Spleen (tissue), 11 donors: ENCODE measurements at regions not wholly inside any gene's neighbourhood (a gene's known extent, or its start where the extent isn't known, plus 50 kb on each side); places are given as distances from the start of the nearest gene placed in this dataset.

Experiments used
- DNase-seq: peaks from one replicate; pipeline ENCODE4 v3.0.0-alpha.2; 2020
- H3K27ac ChIP-seq, 8 donors: fragments of 200-600 bp; sonication (generic) in 7 of 8; 1 replicate in 4 of 8; 2 replicates in 4 of 8; pipeline versions ENCODE4 v1.5.0 to v1.8.0; 2016 to 2021; ENCODE audit warnings: inconsistent platforms in 4 of 8, mild to moderate bottlenecking in 4 of 8, moderate library complexity in 1 of 8
- H3K27me3 ChIP-seq, 7 donors: fragments of 200-600 bp; sonication (generic) in 6 of 7; replicated peaks in 1 of 7; 1 replicate in 4 of 7; 2 replicates in 3 of 7; pipeline versions ENCODE4 v1.5.0 to v1.8.0; 2016 to 2021; ENCODE audit warnings: inconsistent platforms in 3 of 7, mild to moderate bottlenecking in 1 of 7
- H3K36me3 ChIP-seq, 6 donors: fragments of 200-600 bp; sonication (generic) in 5 of 6; 1 replicate in 4 of 6; 2 replicates in 2 of 6; pipeline versions ENCODE4 v1.5.0 to v1.8.0; 2016 to 2021; ENCODE audit warnings: inconsistent platforms in 2 of 6
- H3K4me1 ChIP-seq, 6 donors: fragments of 200-600 bp; sonication (generic) in 5 of 6; 1 replicate in 3 of 6; 2 replicates in 3 of 6; pipeline versions ENCODE4 v1.5.0 to v1.8.0; 2016 to 2021; ENCODE audit warnings: inconsistent platforms in 3 of 6
- H3K4me3 ChIP-seq, 8 donors: fragments of 200-600 bp; sonication (generic) in 7 of 8; 1 replicate in 4 of 8; 2 replicates in 4 of 8; pipeline versions ENCODE4 v1.5.0 to v1.8.0; 2016 to 2021; ENCODE audit warnings: inconsistent platforms in 4 of 8, mild to moderate bottlenecking in 4 of 8, moderate library complexity in 2 of 8
- H3K9me3 ChIP-seq, 8 donors: fragments of 200-600 bp; sonication (generic) in 7 of 8; 1 replicate in 4 of 8; 2 replicates in 4 of 8; pipeline versions ENCODE4 v1.5.0 to v1.8.0; 2016 to 2021; ENCODE audit warnings: inconsistent platforms in 4 of 8
- POLR2A ChIP-seq, 3 donors: fragments of 450-650 bp; IDR thresholded peaks; one replicate each; pipeline ENCODE4 v1.5.1; 2017; ENCODE audit warnings: antibody characterized with exemption in 3 of 3, mild to moderate bottlenecking in 1 of 3
- POLR2AphosphoS5 ChIP-seq, 3 donors: sonication (generic); formaldehyde crosslinking; IDR thresholded peaks; one replicate each; pipeline ENCODE4 v1.5.1; 2017; ENCODE audit warnings: antibody characterized with exemption in 3 of 3
- WGBS, 5 donors: extraction: QIAGEN DNeasy Blood & Tissue Kit in 3 of 5; methylation state at CpG; one replicate each; pipeline versions ENCODE4 v1.1.5 to v1.1.7; 2013 to 2018; 5-methylcytosine and 5-hydroxymethylcytosine counted together
- intact Hi-C: fragments of 100-400 bp; cut with DNase I; formaldehyde crosslinking; loops from one replicate; pipeline ENCODE4 v1.15.0; 2023; ENCODE audit warnings: low total_unique reads
- TF ChIP-seq, protein P1 (sequence below), 11 experiments: fragments of 200-600 bp in 7 of 11; fragments of 450-650 bp in 4 of 11; sonication (generic) in 4 of 11; IDR thresholded peaks in 8 of 11; conservative IDR thresholded peaks in 3 of 11; 1 replicate in 7 of 11; 2 replicates in 4 of 11; pipeline versions ENCODE4 v1.4.0 to v1.8.0; 2016 to 2021; ENCODE audit warnings: antibody characterized with exemption in 11 of 11, inconsistent platforms in 4 of 11, mild to moderate bottlenecking in 1 of 11
- donor health status: healthy with polysubstance abuse.
- donor health status: DM: no; HTN: no; CAD: no; lungs with moderate emphysema.
- donor health status: DM: no; HTN: no; CAD: no.
- donor health status: Bipolar disorder and iron deficiency.
- donor health status: healthy.
- donor health status: DM: no; HTN: no; CAD: no.
- donor health status: DM: yes; HTN: yes; CAD: no.

GRCh38 chr3:16114429-16114828, 60.1 kb upstream of the GALNT15 start:
- Histone ChIP-seq H3K27ac (peak overlapping the region in 6 of 8 donors; percentile 61 to 79 (median 71)), H3K27me3 (no peaks in the 10 kb centered on the region), H3K4me3 (no peak overlapping the region), H3K4me1 (no peaks in the 10 kb centered on the region), H3K36me3 (no peaks in the 10 kb centered on the region), H3K9me3 (peaks cover 0 to 11% (median 0%) of the 10 kb centered on the region in 8 donors)
- intact Hi-C loops = loop anchor here (5.0 kb wide), 1 partner anchor 62 kb away; no protein-coding TSS in a partner anchor
- no peak for DNase-seq
- 70 to 90% (median 80%) methylated on average over 2 of the region's 2 CpGs for WGBS, 5 donors
- TF ChIP-seq, protein P1, sequence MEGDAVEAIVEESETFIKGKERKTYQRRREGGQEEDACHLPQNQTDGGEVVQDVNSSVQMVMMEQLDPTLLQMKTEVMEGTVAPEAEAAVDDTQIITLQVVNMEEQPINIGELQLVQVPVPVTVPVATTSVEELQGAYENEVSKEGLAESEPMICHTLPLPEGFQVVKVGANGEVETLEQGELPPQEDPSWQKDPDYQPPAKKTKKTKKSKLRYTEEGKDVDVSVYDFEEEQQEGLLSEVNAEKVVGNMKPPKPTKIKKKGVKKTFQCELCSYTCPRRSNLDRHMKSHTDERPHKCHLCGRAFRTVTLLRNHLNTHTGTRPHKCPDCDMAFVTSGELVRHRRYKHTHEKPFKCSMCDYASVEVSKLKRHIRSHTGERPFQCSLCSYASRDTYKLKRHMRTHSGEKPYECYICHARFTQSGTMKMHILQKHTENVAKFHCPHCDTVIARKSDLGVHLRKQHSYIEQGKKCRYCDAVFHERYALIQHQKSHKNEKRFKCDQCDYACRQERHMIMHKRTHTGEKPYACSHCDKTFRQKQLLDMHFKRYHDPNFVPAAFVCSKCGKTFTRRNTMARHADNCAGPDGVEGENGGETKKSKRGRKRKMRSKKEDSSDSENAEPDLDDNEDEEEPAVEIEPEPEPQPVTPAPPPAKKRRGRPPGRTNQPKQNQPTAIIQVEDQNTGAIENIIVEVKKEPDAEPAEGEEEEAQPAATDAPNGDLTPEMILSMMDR (IDR thresholded peaks at IDR 0.05 in 8 of 11, conservative IDR thresholded peaks at IDR 0.05 in 3 of 11) = no peak
- no peak for TF ChIP-seq POLR2AphosphoS5 (IDR thresholded peaks at IDR 0.05)
- TF ChIP-seq POLR2A (IDR thresholded peaks at IDR 0.05) = no peak

DNA sequence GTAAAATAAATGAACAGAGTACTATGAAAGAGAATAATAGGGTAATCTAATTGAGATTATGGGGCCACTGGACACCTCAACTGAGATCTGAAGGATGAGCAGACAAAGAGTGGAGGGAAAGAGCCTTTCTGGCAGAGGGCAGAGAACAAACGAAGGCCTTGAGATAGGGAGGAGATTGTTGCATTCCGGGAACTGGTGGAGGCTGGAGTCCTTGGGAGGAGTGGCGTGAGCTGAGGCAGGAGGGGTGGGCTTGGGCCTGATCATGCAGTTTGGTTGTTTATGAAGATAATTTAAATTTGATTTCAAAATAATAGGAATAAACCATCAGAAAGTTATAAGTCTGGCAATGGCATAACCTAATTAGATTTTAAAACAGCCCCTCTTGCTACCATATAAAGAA, 59.5 kb upstream of the GALNT15 start:
- Histone ChIP-seq H3K4me3 (no peak overlapping the region), H3K27ac (peak overlapping the region in 7 of 8 donors; percentile 0 to 79 (median 70)), H3K4me1 (no peaks in the 10 kb centered on the region), H3K36me3 (no peaks in the 10 kb centered on the region), H3K9me3 (peaks cover 0 to 11% (median 0%) of the 10 kb centered on the region in 8 donors), H3K27me3 (no peaks in the 10 kb centered on the region)
- DNase-seq = no peak
- intact Hi-C loops = loop anchor here (5.0 kb wide), 1 partner anchor 63 kb away; no protein-coding TSS in a partner anchor
- TF ChIP-seq POLR2AphosphoS5 (IDR thresholded peaks at IDR 0.05) = peak in 1 of 3 donors; percentile 30
- TF ChIP-seq, protein P1 (IDR thresholded peaks at IDR 0.05 in 8 of 11, conservative IDR thresholded peaks at IDR 0.05 in 3 of 11) = no peak
- WGBS, 5 donors = 59 to 80% (median 68%) methylated on average over 3 of the region's 3 CpGs

GRCh38 chr3:16118396-16118795, 56.1 kb upstream of the GALNT15 start:
- TF ChIP-seq POLR2AphosphoS5 (IDR thresholded peaks at IDR 0.05) (no peak), POLR2A (IDR thresholded peaks at IDR 0.05) (no peak)
- TF ChIP-seq, protein P1 (IDR thresholded peaks at IDR 0.05 in 8 of 11, conservative IDR thresholded peaks at IDR 0.05 in 3 of 11) = no peak
- peaks cover 0 to 3% (median 0%) of the 10 kb centered on the region in 8 donors for H3K9me3 ChIP-seq
- WGBS, 5 donors = 84 to 93% (median 89%) methylated on average over 9 of the region's 9 CpGs
- intact Hi-C loops = no loop called here
- no peak overlapping the region for H3K4me3 ChIP-seq
- DNase-seq = no peak
- H3K27me3 ChIP-seq = no peaks in the 10 kb centered on the region
- no peaks in the 10 kb centered on the region for H3K36me3 ChIP-seq
- H3K27ac ChIP-seq = no peak overlapping the region
- peaks cover 0 to 7% (median 0%) of the 10 kb centered on the region in 6 donors for H3K4me1 ChIP-seq

DNA sequence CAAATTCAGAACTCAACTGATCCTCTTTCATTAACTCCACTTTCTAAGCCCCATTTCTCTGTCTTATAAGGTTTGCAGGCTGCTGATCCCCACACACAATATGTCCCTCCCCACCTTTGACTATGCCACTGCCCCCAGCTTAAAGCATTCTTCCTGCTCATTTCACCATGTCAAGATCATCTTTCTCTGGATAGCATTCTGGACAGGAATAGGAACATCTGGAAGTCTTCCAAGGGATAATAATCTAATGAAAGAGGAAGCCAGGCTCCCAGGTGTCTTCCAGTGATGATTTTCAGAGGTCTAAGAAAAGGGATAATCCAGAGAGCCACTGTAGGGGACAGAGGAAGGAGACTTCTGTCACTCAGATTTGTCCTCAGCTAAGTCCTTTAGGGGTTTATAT, 54.6 kb upstream of the GALNT15 start:
- TF ChIP-seq POLR2AphosphoS5 (IDR thresholded peaks at IDR 0.05) (no peak), POLR2A (IDR thresholded peaks at IDR 0.05) (no peak)
- TF ChIP-seq, protein P1 (IDR thresholded peaks at IDR 0.05 in 8 of 11, conservative IDR thresholded peaks at IDR 0.05 in 3 of 11) = no peak
- Histone ChIP-seq H3K27ac (peak overlapping the region in 1 of 8 donors; percentile 4), H3K9me3 (peaks cover 0 to 3% (median 0%) of the 10 kb centered on the region in 8 donors), H3K4me3 (no peak overlapping the region), H3K36me3 (no peaks in the 10 kb centered on the region), H3K4me1 (peaks cover 0 to 7% (median 0%) of the 10 kb centered on the region in 6 donors), H3K27me3 (no peaks in the 10 kb centered on the region)
- intact Hi-C loops = no loop called here
- no peak for DNase-seq
